WI38 (cell line): ENCODE measurements at regions not wholly inside any gene's neighbourhood (a gene's known extent, or its start where the extent isn't known, plus 50 kb on each side); places are given as distances from the start of the nearest gene placed in this dataset.

Experiments
- H3K4me3 ChIP-seq: 2 replicates; pipeline ENCODE4 v1.5.1; 2011; ENCODE audit warnings: low read depth, mild to moderate bottlenecking, control low read depth, low read length
- CTCF ChIP-seq: IDR thresholded peaks from 2 replicates; pipeline ENCODE4 v1.5.1; 2012; ENCODE audit warnings: low read depth, mild to moderate bottlenecking, control low read depth, low read length

- no peak for TF ChIP-seq CTCF
- no peak overlapping the region for H3K4me3 ChIP-seq
Measured at GRCh38 chr11:95349345-95349942, 118.4 kb upstream of the SESN3 start.

GRCh38 chr11:95346265-95346664, 115.3 kb upstream of the SESN3 start:
- H3K4me3 ChIP-seq, result no peak overlapping the region
- no peak for TF ChIP-seq CTCF

GRCh38 chr11:95345651-95346050, 114.6 kb upstream of the SESN3 start:
- no peak for TF ChIP-seq CTCF

GRCh38 chr11:95344932-95345642, 114.1 kb upstream of the SESN3 start:
- no peak overlapping the region for H3K4me3 ChIP-seq
- no peak for TF ChIP-seq CTCF

More at GRCh38 chr11:95345651-95346050, 114.6 kb upstream of the SESN3 start:
- no peak overlapping the region for H3K4me3 ChIP-seq

- H3K4me3 ChIP-seq, result no peak overlapping the region
- no peak for TF ChIP-seq CTCF
Measured at GRCh38 chr11:95341221-95341620, 110.2 kb upstream of the SESN3 start.

GRCh38 chr11:95339086-95339901, 108.3 kb upstream of the SESN3 start:
- TF ChIP-seq CTCF, result no peak
- H3K4me3 ChIP-seq, result no peak overlapping the region
